ENCODE measurements at regions not wholly inside any gene's neighbourhood (a gene's known extent, or its start where the extent isn't known, plus 50 kb on each side); places are given as distances from the start of the nearest gene placed in this dataset.

DNA sequence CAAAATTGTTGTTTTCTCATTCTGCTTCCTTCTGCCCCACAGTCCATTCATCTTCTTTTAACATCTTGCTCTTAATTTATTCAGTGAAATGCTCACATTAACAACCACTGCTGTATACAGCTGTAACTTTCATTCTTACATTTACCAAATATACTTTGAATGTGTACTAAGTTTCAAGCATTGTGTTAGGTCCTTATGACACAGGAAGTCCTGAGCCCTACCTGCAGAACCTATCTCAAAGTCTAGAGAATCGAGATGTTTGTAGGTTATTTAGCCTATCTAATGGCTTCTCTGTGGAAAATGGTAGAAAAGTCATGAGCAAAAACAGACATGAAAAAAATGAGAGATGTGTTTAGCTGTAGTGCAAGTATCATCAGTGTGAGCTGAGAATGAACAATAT is 117.6 kb upstream of the MGAT4C start:
- H3K4me1 ChIP-seq, result no peaks in the 10 kb centered on the region
- DNase-seq, result no peak
- intact Hi-C loops (cut with DNase I), result no loop called here
- no peaks in the 10 kb centered on the region for H3K27me3 ChIP-seq (ENCODE audit: low read depth)
- H3K36me3 ChIP-seq, result no peaks in the 10 kb centered on the region
- no peak for ATAC-seq
- no peak overlapping the region for H3K4me3 ChIP-seq
- H3K27ac ChIP-seq, result no peak overlapping the region
- no peaks in the 10 kb centered on the region for H3K9me3 ChIP-seq
- TF ChIP-seq, protein P1, sequence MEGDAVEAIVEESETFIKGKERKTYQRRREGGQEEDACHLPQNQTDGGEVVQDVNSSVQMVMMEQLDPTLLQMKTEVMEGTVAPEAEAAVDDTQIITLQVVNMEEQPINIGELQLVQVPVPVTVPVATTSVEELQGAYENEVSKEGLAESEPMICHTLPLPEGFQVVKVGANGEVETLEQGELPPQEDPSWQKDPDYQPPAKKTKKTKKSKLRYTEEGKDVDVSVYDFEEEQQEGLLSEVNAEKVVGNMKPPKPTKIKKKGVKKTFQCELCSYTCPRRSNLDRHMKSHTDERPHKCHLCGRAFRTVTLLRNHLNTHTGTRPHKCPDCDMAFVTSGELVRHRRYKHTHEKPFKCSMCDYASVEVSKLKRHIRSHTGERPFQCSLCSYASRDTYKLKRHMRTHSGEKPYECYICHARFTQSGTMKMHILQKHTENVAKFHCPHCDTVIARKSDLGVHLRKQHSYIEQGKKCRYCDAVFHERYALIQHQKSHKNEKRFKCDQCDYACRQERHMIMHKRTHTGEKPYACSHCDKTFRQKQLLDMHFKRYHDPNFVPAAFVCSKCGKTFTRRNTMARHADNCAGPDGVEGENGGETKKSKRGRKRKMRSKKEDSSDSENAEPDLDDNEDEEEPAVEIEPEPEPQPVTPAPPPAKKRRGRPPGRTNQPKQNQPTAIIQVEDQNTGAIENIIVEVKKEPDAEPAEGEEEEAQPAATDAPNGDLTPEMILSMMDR (IDR thresholded peaks at IDR 0.05), result no peak

DNA sequence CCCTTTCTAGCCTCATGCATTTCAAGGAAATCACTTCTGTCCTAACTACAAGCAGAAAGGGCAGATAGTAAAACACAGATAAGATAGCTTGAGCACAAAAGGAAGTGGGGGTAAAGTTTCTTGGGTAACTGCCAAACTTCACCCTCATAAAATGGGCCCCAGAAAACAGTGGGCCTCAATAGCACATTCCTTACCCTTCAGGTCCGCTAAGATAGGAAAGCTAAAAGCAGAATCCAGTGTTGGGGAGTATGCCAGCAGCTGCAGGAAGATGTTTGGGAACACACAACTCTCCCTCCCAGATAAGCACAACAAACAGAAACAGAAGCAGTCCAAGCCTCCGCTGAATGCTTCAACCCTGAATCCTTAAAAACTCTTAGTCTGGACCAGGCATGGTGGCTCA is 110.9 kb upstream of the MGAT4C start:
- no peak overlapping the region for H3K27ac ChIP-seq
- TF ChIP-seq, protein P1 (IDR thresholded peaks at IDR 0.05), result no peak
- intact Hi-C loops (cut with DNase I), result no loop called here
- DNase-seq (no peak), ATAC-seq (no peak)
- no peaks in the 10 kb centered on the region for H3K4me1 ChIP-seq
- no peaks in the 10 kb centered on the region for H3K9me3 ChIP-seq
- no peaks in the 10 kb centered on the region for H3K36me3 ChIP-seq
- H3K27me3 ChIP-seq (ENCODE audit: low read depth), result no peaks in the 10 kb centered on the region
- no peak overlapping the region for H3K4me3 ChIP-seq

DNA sequence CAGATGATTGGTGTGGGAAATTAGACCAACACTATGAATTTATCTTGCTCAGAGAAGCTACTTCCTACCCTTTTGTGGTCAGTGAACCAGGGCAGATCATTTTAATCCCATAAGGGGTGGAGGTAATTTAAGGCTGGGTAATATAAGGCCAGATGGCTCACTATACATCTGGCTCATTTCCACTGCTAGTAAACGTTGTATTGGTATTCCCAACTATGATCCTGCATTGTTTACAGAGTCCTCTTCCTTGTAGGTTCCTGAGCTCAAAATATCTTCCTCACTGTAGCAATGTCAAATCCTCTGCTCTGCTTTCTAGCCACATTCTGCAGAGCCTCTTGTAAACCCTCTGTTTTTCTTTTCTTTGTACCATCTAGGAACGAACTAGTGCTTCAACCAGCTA is 93.0 kb upstream of the MGAT4C start:
- no peaks in the 10 kb centered on the region for H3K36me3 ChIP-seq
- no peaks in the 10 kb centered on the region for H3K27me3 ChIP-seq (ENCODE audit: low read depth)
- intact Hi-C loops (cut with DNase I), result no loop called here
- TF ChIP-seq, protein P1 (IDR thresholded peaks at IDR 0.05), result no peak
- no peak overlapping the region for H3K4me3 ChIP-seq
- H3K9me3 ChIP-seq, result no peaks in the 10 kb centered on the region
- DNase-seq (no peak), ATAC-seq (no peak)
- H3K4me1 ChIP-seq, result no peaks in the 10 kb centered on the region
- no peak overlapping the region for H3K27ac ChIP-seq

DNA sequence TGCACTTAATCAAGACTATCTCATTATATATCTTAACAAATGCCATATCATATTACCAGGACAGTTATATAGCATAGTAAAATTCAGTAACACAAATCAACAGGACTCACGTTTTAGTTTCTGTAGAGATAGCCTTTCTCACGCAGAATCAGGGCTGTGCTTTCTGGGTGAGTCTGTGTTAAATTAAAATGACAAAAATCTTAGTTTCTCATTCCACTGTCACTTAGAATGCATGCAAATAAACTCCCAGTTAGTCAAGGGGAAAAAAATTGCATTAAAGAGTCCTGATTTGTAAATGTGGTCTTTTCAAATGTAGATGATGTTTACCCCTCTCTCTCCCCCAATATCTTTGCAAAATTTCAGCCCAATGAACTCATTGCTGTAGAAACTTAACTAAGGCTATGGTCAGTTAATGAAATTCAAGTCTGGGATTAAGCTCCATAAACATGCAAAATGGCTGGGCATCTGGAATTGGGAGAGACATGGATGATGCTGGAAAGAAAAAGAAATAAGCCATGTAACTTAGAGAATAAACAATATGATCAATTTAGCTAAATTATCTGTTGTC is 77.8 kb upstream of the MGAT4C start:
- ATAC-seq (no peak), DNase-seq (no peak)
- Histone ChIP-seq H3K36me3 (no peaks in the 10 kb centered on the region), H3K4me3 (no peak overlapping the region), H3K27me3 (ENCODE audit: low read depth) (no peaks in the 10 kb centered on the region), H3K9me3 (no peaks in the 10 kb centered on the region), H3K4me1 (no peaks in the 10 kb centered on the region), H3K27ac (no peak overlapping the region)
- TF ChIP-seq, protein P1 (IDR thresholded peaks at IDR 0.05), result no peak
- intact Hi-C loops (cut with DNase I), result no loop called here

DNA sequence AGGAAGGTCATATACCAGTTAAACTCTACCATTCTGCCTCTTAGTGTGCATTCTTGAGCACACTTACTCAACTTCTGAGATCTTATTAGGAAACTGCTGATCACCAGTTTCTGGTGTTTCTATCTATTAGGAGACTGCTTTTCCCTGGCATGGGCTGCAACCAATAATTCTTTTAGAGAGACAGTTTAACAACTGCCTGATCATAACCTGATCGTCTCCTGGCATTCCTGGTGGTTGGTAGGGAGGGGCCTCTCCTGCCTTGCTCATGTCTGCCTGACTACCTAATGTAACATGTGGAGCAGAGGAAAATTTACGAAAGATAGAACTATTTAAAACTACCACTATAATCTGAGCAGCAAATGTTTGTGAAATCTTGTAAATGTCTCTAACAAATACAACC is 75.3 kb upstream of the MGAT4C start:
- H3K27me3 ChIP-seq (ENCODE audit: low read depth), result no peaks in the 10 kb centered on the region
- ATAC-seq (no peak), DNase-seq (no peak)
- no peak overlapping the region for H3K27ac ChIP-seq
- H3K4me1 ChIP-seq, result no peaks in the 10 kb centered on the region
- no peaks in the 10 kb centered on the region for H3K36me3 ChIP-seq
- H3K4me3 ChIP-seq, result no peak overlapping the region
- TF ChIP-seq, protein P1 (IDR thresholded peaks at IDR 0.05), result no peak
- H3K9me3 ChIP-seq, result no peaks in the 10 kb centered on the region
- intact Hi-C loops (cut with DNase I), result no loop called here

DNA sequence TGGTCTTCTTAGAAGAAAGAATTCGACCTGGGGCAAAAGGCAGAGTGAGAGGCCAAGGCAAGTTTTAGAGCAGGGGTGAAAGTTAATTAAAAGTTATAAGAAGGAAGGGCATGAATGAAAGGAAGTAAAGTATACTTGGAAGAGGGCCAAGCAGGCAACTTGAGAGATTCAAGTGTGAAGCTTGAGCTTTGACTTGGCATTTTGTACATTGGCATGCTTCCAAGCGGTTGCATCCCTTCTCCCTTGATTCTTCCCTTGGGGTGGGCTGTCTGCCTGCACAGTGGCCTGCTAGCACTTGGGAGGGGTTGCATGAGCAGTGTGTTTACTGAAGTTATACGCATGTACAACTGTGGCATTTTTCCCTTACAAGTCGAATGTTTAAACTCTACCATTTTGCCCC is 74.8 kb upstream of the MGAT4C start:
- intact Hi-C loops (cut with DNase I), result no loop called here
- no peaks in the 10 kb centered on the region for H3K36me3 ChIP-seq
- no peak for ATAC-seq

More for the DNA sequence above, 74.8 kb upstream of the MGAT4C start:
- H3K27ac ChIP-seq, result no peak overlapping the region
- no peaks in the 10 kb centered on the region for H3K27me3 ChIP-seq (ENCODE audit: low read depth)
- TF ChIP-seq, protein P1 (IDR thresholded peaks at IDR 0.05), result no peak
- no peak overlapping the region for H3K4me3 ChIP-seq
- H3K9me3 ChIP-seq, result no peaks in the 10 kb centered on the region
- DNase-seq, result no peak
- H3K4me1 ChIP-seq, result no peaks in the 10 kb centered on the region
